Smooth muscle cell (in vitro differentiated cells): ENCODE measurements at regions not wholly inside any gene's neighbourhood (a gene's known extent, or its start where the extent isn't known, plus 50 kb on each side); places are given as distances from the start of the nearest gene placed in this dataset.

Experiments used
- DNase-seq: peaks from one replicate; lab custom pipeline; 2025; ENCODE audit not compliant: unreplicated experiment; lab: John Stamatoyannopoulos, UW
- H2AFZ ChIP-seq: fragments of 200-600 bp; sonication (generic); 2 replicates; pipeline ENCODE4 v1.6.0; 2016; ENCODE audit warnings: antibody characterized with exemption, low read depth, mild to moderate bottlenecking
- H3F3A ChIP-seq: fragments of 200-600 bp; sonication (generic); 2 replicates; pipeline ENCODE4 v1.6.0; 2017; ENCODE audit warnings: antibody characterized with exemption, low read depth
- H3K27ac ChIP-seq: fragments of 200-600 bp; sonication (generic); 2 replicates; pipeline ENCODE4 v1.5.1; 2016; ENCODE audit warnings: low read depth, mild to moderate bottlenecking
- H3K27me3 ChIP-seq: fragments of 200-600 bp; sonication (generic); 2 replicates; pipeline ENCODE4 v1.6.1; 2016; ENCODE audit warnings: low read depth, mild to moderate bottlenecking
- H3K36me3 ChIP-seq: fragments of 200-600 bp; sonication (generic); 2 replicates; pipeline ENCODE4 v1.5.1; 2016; ENCODE audit warnings: low read depth
- H3K4me1 ChIP-seq: fragments of 200-600 bp; sonication (generic); 2 replicates; pipeline ENCODE4 v1.5.1; 2016; ENCODE audit warnings: low read depth
- H3K4me2 ChIP-seq: fragments of 200-600 bp; sonication (generic); 2 replicates; pipeline ENCODE4 v1.6.0; 2016; ENCODE audit warnings: mild to moderate bottlenecking
- H3K4me3 ChIP-seq: fragments of 200-600 bp; sonication (generic); 2 replicates; pipeline ENCODE4 v1.5.1; 2016; ENCODE audit warnings: mild to moderate bottlenecking
- H3K79me2 ChIP-seq: fragments of 200-600 bp; sonication (generic); 2 replicates; pipeline ENCODE4 v1.6.0; 2016; ENCODE audit warnings: low read depth, mild to moderate bottlenecking
- H3K9ac ChIP-seq: fragments of 200-600 bp; sonication (generic); 2 replicates; pipeline ENCODE4 v1.6.0; 2016; ENCODE audit warnings: low read depth
- H3K9me3 ChIP-seq: fragments of 200-600 bp; sonication (generic); replicated peaks from 2 replicates; pipeline ENCODE4 v1.5.1; 2016; ENCODE audit warnings: low read depth
- H4K20me1 ChIP-seq: fragments of 200-600 bp; sonication (generic); 2 replicates; pipeline ENCODE4 v1.6.0; 2016; ENCODE audit warnings: low read depth
- WGBS: methylation state at CpG from one replicate; pipeline ENCODE4 v1.1.7; 2016; ENCODE audit warnings: low lambda C conversion rate; 5-methylcytosine and 5-hydroxymethylcytosine counted together
- TF ChIP-seq, protein P1 (sequence below): fragments of 200-600 bp; sonication (generic); IDR thresholded peaks from 2 replicates; pipeline ENCODE4 v1.5.1; 2017; ENCODE audit warnings: borderline replicate concordance, mild to moderate bottlenecking, antibody characterized with exemption; ENCODE audit not compliant: insufficient read depth, poor library complexity, severe bottlenecking

DNA sequence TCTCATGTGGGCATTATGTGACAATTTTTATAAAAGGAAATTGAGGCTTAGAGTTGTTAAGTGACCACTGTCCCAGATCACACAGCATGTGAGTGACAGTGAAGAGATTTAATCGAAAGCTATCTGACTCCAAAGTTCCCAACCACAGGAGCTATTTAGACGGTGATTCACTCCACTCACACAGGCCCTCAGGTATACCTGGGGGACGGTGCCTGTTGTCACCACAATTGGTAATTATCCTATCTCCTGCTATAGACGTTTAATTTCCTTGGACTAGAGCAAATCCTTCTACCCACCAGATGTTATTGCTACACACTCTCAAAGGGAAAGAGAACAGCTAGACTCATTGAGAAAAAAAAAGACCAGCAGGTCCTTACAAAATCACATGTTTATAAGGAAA, 145.5 kb downstream of the KLF6 start:
- H2AFZ ChIP-seq = no peak overlapping the region
- WGBS = 59% methylated on average over 4 of the region's 4 CpGs
- H3F3A ChIP-seq = no peaks in the 10 kb centered on the region

GRCh38 chr10:3636356-3637181, 148.4 kb downstream of the KLF6 start:
- no peaks in the 10 kb centered on the region for H3F3A ChIP-seq
- H3K4me3 ChIP-seq = no peak overlapping the region
- no peaks in the 10 kb centered on the region for H3K36me3 ChIP-seq
- no peaks in the 10 kb centered on the region for H4K20me1 ChIP-seq
- H3K27ac ChIP-seq = peak overlapping the region; percentile 79
- TF ChIP-seq, protein P1, sequence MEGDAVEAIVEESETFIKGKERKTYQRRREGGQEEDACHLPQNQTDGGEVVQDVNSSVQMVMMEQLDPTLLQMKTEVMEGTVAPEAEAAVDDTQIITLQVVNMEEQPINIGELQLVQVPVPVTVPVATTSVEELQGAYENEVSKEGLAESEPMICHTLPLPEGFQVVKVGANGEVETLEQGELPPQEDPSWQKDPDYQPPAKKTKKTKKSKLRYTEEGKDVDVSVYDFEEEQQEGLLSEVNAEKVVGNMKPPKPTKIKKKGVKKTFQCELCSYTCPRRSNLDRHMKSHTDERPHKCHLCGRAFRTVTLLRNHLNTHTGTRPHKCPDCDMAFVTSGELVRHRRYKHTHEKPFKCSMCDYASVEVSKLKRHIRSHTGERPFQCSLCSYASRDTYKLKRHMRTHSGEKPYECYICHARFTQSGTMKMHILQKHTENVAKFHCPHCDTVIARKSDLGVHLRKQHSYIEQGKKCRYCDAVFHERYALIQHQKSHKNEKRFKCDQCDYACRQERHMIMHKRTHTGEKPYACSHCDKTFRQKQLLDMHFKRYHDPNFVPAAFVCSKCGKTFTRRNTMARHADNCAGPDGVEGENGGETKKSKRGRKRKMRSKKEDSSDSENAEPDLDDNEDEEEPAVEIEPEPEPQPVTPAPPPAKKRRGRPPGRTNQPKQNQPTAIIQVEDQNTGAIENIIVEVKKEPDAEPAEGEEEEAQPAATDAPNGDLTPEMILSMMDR = no peak
- H3K9me3 ChIP-seq = no peaks in the 10 kb centered on the region
- 76% methylated on average over 29 of the region's 29 CpGs for WGBS
- H3K4me2 ChIP-seq = no peak overlapping the region
- H3K79me2 ChIP-seq = no peaks in the 10 kb centered on the region
- H3K27me3 ChIP-seq = no peaks in the 10 kb centered on the region
- H3K4me1 ChIP-seq = no peaks in the 10 kb centered on the region
- no peak for DNase-seq
- no peak overlapping the region for H2AFZ ChIP-seq
- H3K9ac ChIP-seq = peak overlapping the region; percentile 37

More for the DNA sequence above, 145.5 kb downstream of the KLF6 start:
- Histone ChIP-seq H3K27ac (peak overlapping the region; percentile 51), H3K9ac (no peak overlapping the region), H3K79me2 (no peaks in the 10 kb centered on the region), H3K27me3 (no peaks in the 10 kb centered on the region), H3K36me3 (no peaks in the 10 kb centered on the region), H3K4me2 (no peak overlapping the region), H4K20me1 (no peaks in the 10 kb centered on the region), H3K9me3 (no peaks in the 10 kb centered on the region), H3K4me1 (no peaks in the 10 kb centered on the region), H3K4me3 (no peak overlapping the region)
- TF ChIP-seq, protein P1 = no peak
- DNase-seq = no peak

DNA sequence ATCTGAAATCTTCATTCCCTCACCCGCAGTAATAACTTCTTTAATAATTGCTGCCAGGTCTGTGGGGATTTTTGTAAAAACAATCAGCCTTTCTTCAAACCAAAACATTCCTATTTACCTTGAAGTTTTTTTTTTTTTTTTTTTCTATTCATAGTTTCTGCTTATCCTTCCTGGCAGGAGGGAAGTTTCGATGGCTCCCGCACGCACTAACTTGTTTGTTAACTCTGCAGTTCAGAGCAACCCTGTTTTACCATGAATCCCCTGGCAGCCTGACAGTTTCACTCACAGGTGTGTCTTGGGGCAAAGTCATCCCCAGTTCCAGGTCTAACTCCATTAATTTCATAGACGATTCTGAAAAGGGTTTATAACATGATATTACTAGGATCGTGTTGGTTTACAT, 149.3 kb downstream of the KLF6 start:
- no peak overlapping the region for H3K4me2 ChIP-seq
- no peak for DNase-seq
- peak overlapping the region; percentile 79 for H3K27ac ChIP-seq
- no peak overlapping the region for H3K4me3 ChIP-seq
- no peak overlapping the region for H2AFZ ChIP-seq
- H3K36me3 ChIP-seq = no peaks in the 10 kb centered on the region
- H3K27me3 ChIP-seq = no peaks in the 10 kb centered on the region
- no peaks in the 10 kb centered on the region for H3K79me2 ChIP-seq
- no peaks in the 10 kb centered on the region for H4K20me1 ChIP-seq
- peak overlapping the region; percentile 47 for H3K9ac ChIP-seq
- TF ChIP-seq, protein P1 = no peak
- H3K9me3 ChIP-seq = no peaks in the 10 kb centered on the region
- H3F3A ChIP-seq = no peaks in the 10 kb centered on the region
- no peaks in the 10 kb centered on the region for H3K4me1 ChIP-seq
- 81% methylated on average over 6 of the region's 6 CpGs for WGBS
